ENCODE measurements at regions not wholly inside any gene's neighbourhood (a gene's known extent, or its start where the extent isn't known, plus 50 kb on each side); places are given as distances from the start of the nearest gene placed in this dataset.

DNA sequence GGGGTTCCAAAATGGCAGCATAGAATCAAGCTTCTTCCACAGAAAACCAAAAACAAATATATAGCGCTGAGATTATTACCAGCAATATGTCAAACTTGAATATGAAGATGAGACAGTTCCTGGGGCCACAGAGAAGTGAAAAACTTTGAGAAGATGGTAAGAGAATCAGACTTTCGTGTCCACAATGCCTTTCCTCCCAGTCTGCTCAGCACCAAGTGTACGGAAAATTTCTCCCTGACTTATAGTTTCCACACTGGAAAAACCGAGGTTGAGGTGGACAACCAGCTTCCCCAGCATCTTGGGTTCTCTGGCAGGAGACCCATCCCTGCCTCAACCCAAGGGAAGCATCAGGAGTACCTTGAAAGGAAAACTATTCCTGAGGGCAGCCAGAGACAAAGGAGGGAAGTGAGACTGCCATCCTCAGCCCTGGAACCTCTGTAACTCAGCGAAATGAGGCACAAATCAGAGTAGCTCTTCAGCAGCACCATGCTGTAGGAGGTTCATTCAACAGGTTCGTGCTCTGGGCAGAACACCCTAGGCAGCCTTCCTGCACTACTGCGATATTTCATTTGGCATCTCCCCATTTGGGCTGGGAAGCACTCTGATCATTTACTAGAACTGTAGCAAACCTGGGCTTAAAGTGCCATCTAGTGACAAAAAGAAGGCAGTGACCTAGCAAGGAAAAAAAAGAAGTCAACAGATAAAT lies 52.4 kb upstream of the CAPRIN2 start:
- Histone ChIP-seq H3K23ac (ENCODE audit: insufficient read length) (no peak overlapping the region), H3K18ac (ENCODE audit: extremely low read depth, low read length) (no peak overlapping the region; the same call in 1 of the 2 replicates), H2BK12ac (ENCODE audit: low read depth, low read length) (0 out of 2 replicates have a peak overlapping the region, but pooled peaks have one; percentile 52), H3K4me1 (replicated peaks in 1 of 4; ENCODE audit: control insufficient read depth in 3 of 4, insufficient read depth in 4 of 4, low read length in 3 of 4) (no peaks in the 10 kb centered on the region), H3K56ac (replicated peaks; ENCODE audit: insufficient read length, low read depth, low read length) (no peak overlapping the region), H2BK15ac (ENCODE audit: low read length) (0 out of 2 replicates have a peak overlapping the region, but pooled peaks have one; percentile 67), H4K20me1 (replicated peaks in 1 of 2; ENCODE audit: control insufficient read depth in 1 of 2, insufficient read depth in 2 of 2, low read length in 2 of 2) (no peaks in the 10 kb centered on the region), H4K8ac (ENCODE audit: extremely low read depth, insufficient read depth, low read length) (no peak overlapping the region), H2BK5ac (ENCODE audit: low read depth, low read length) (no peak overlapping the region), H3K4ac (replicated peaks; ENCODE audit: insufficient read length, low read depth, low read length) (no peak overlapping the region), H3K79me1 (ENCODE audit: low read depth, low read length) (no peaks in the 10 kb centered on the region), H3K4me2 (ENCODE audit: insufficient read depth in 1 of 2, low read depth in 2 of 2, low read length in 2 of 2) (peak overlapping the region in 1 of 2 experiments; percentile 9; a peak in 1 of 4 replicates), H3K14ac (ENCODE audit: insufficient read length) (no peak overlapping the region), H4K91ac (replicated peaks; ENCODE audit: insufficient read length, low read length) (no peak overlapping the region), H2AK5ac (ENCODE audit: low read depth, low read length) (no peak overlapping the region), H3K36me3 (ENCODE audit: control insufficient read depth in 2 of 4, insufficient read depth in 4 of 4, low read length in 3 of 4) (peaks cover 0 to 20% (median 0%) of the 10 kb centered on the region in 4 experiments; a peak in 4 of 8 replicates), H3K27me3 (replicated peaks in 1 of 4; ENCODE audit: control insufficient read depth in 3 of 4, extremely low read depth in 1 of 4, insufficient read depth in 3 of 4, low read length in 3 of 4) (no peaks in the 10 kb centered on the region), H3K23me2 (ENCODE audit: low read depth, low read length) (no peaks in the 10 kb centered on the region), H3K9me3 (ENCODE audit: insufficient read depth in 2 of 2, low read depth in 1 of 2, low read length in 1 of 2) (peaks cover 11 to 17% of the 10 kb centered on the region in 2 experiments; a peak in 3 of 4 replicates), H3K4me3 (ENCODE audit: extremely low read depth in 1 of 4, insufficient read depth in 2 of 4, low read depth in 3 of 4, low read length in 4 of 4) (no peak overlapping the region), H2BK120ac (replicated peaks; ENCODE audit: low read depth, low read length) (no peak overlapping the region), H4K5ac (ENCODE audit: insufficient read length, low read depth, low read length) (peak overlapping the region; percentile 7), H3K27ac (ENCODE audit: low read depth, low read length) (no peak overlapping the region), H3K9ac (replicated peaks in 1 of 4; ENCODE audit: extremely low read depth in 1 of 4, low read depth in 3 of 4, low read length in 3 of 4) (no peak overlapping the region), H3K79me2 (ENCODE audit: control insufficient read depth in 1 of 2, insufficient read depth in 2 of 2, low read length in 2 of 2) (no peaks in the 10 kb centered on the region), H2AFZ (ENCODE audit: low read length) (peak overlapping the region; percentile 93), H2BK20ac (ENCODE audit: low read length) (no peak overlapping the region)
- peak in 1 of 2 experiments; percentile 55 for DNase-seq (ENCODE audit: low read depth in 1 of 2, low spot score in 2 of 2)
- ChIA-PET POLR2A (ENCODE audit: partially characterized antibody) (interaction anchor here (0.7 to 1.4 kb wide), 4 partner anchors 11 to 72 kb away, joined by 3 to 4 read pairs (median 3); no protein-coding TSS in a partner anchor), CTCF (ENCODE audit: partially characterized antibody) (interaction anchor here (0.6 to 2.6 kb wide), 32 partner anchors 9 to 1272 kb away, joined by 3 to 25 read pairs (median 4); partner anchors contain the start of genes CAPRIN2 and IPO8)
- 62% methylated on average over 7 of the region's 7 CpGs; no CpG with 5 or more reads in 1 of the 2 experiments for WGBS, 2 experiments (ENCODE audit: extremely low coverage in 1 of 2, insufficient coverage in 1 of 2, insufficient read length in 1 of 2, insufficient replicate concordance in 2 of 2, low coverage in 1 of 2, low lambda C conversion rate in 2 of 2, missing lambda C conversion rate in 1 of 2)
- FAIRE-seq = peak; percentile 96
- TF ChIP-seq SP4 (IDR thresholded peaks at IDR 0.05; ENCODE audit: low read length) (no peak), BRCA1 (IDR thresholded peaks at IDR 0.05; ENCODE audit: low read depth, low read length) (0 out of 2 replicates have a peak, but pooled peaks have one; percentile 14), HDAC2 (IDR thresholded peaks at IDR 0.05; ENCODE audit: borderline replicate concordance in 1 of 2, low read depth in 2 of 2, low read length in 2 of 2) (no peak), CREB1 (IDR thresholded peaks at IDR 0.05) (no peak; the same call in 1 of the 2 replicates), CEBPB (IDR thresholded peaks at IDR 0.05; ENCODE audit: low read depth, low read length) (no peak), TAF7 (optimal IDR thresholded peaks at IDR 0.05; ENCODE audit: borderline replicate concordance, low read depth, low read length) (peak; percentile 26), TEAD4 (IDR thresholded peaks at IDR 0.05; ENCODE audit: low read depth, low read length) (no peak), RAD21 (IDR thresholded peaks at IDR 0.05 in 1 of 2, conservative IDR thresholded peaks at IDR 0.05 in 1 of 2; ENCODE audit: low read depth in 2 of 2, low read length in 2 of 2) (peak; percentile 94 to 98)
- TF ChIP-seq, protein P1, sequence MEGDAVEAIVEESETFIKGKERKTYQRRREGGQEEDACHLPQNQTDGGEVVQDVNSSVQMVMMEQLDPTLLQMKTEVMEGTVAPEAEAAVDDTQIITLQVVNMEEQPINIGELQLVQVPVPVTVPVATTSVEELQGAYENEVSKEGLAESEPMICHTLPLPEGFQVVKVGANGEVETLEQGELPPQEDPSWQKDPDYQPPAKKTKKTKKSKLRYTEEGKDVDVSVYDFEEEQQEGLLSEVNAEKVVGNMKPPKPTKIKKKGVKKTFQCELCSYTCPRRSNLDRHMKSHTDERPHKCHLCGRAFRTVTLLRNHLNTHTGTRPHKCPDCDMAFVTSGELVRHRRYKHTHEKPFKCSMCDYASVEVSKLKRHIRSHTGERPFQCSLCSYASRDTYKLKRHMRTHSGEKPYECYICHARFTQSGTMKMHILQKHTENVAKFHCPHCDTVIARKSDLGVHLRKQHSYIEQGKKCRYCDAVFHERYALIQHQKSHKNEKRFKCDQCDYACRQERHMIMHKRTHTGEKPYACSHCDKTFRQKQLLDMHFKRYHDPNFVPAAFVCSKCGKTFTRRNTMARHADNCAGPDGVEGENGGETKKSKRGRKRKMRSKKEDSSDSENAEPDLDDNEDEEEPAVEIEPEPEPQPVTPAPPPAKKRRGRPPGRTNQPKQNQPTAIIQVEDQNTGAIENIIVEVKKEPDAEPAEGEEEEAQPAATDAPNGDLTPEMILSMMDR (IDR thresholded peaks at IDR 0.05; ENCODE audit: control extremely low read depth in 1 of 3, insufficient read depth in 1 of 3, low read depth in 1 of 3, low read length in 3 of 3) = peak in 2 of 3 experiments; percentile 72 to 74; a peak in 3 of 4 replicates
